HCT116 (cell line): ENCODE measurements at regions not wholly inside any gene's neighbourhood (a gene's known extent, or its start where the extent isn't known, plus 50 kb on each side); places are given as distances from the start of the nearest gene placed in this dataset.

ENCODE experiments used
- ATAC-seq: fragments of 200-7000 bp; cut with Tn5 transposase; 2 replicates; pipeline ENCODE4 v1.9.1; 2020; ENCODE audit warnings: mild to moderate bottlenecking, moderate library complexity
- BruUV-seq: library from RNA; stranded (reverse); fragments of 400-500 nt; replicated peaks from 2 replicates; lab custom pipeline; 2021; lab: Mats Ljungman, UMichigan
- CTCF ChIA-PET: fragments of 300-600 bp; sonication (Branson Sonifier 250); formaldehyde crosslinking; loops from one replicate; lab custom pipeline; 2021; ENCODE audit warnings: antibody characterized with exemption; lab: Charles Lee
- POLR2A ChIA-PET: fragments of 300-600, 350-600 bp; sonication (Branson Sonifier 250); formaldehyde crosslinking; loops from one replicate; lab custom pipeline; 2021; ENCODE audit warnings: antibody characterized with exemption; lab: Charles Lee
- RAD21 ChIA-PET, 2 experiments: fragments of 300-600 bp; sonication (Branson Sonifier 250); formaldehyde crosslinking; loops; one replicate each; lab custom pipeline; 2023; ENCODE audit warnings: low total read pairs in 2 of 2; ENCODE audit not compliant: uncharacterized antibody in 2 of 2, unreplicated experiment in 2 of 2, low non-redundant PET in 1 of 2; lab: Charles Lee
- DNase-seq: peaks from one replicate; pipeline ENCODE4 v3.0.0-alpha.2; 2010; ENCODE audit warnings: low read depth, low spot score
- H2AFZ ChIP-seq: fragments of 200-600 bp; shearing (Covaris generic), sonication (generic); 2 replicates; pipeline ENCODE4 v1.6.1; 2017; ENCODE audit warnings: low read depth, mixed run types, mixed read lengths, antibody characterized with exemption, low read length; ENCODE audit not compliant: poor library complexity, severe bottlenecking
- H3K27ac ChIP-seq: 2 replicates; pipeline ENCODE4 v1.5.1; 2012; ENCODE audit warnings: low read depth, low read length
- H3K27me3 ChIP-seq: fragments of 200-600 bp; sonication (generic); 2 replicates; pipeline ENCODE4 v1.6.1; 2016; ENCODE audit warnings: mixed run types, low read length, mixed read lengths; ENCODE audit not compliant: insufficient read depth
- H3K36me3 ChIP-seq, 2 experiments: fragments of 200-500 bp in 1 of 2; fragments of 200-600 bp in 1 of 2; sonication (Bioruptor generic) in 1 of 2; sonication (generic) in 1 of 2; 2 replicates each; pipeline versions ENCODE4 v1.5.1 to v1.6.1; 2014 to 2016; ENCODE audit warnings: low read length in 2 of 2, inconsistent platforms in 1 of 2, mixed read lengths in 1 of 2, mixed run types in 1 of 2; ENCODE audit not compliant: insufficient read depth in 2 of 2, control insufficient read depth in 1 of 2
- H3K4me1 ChIP-seq, 2 experiments: fragments of 200-600 bp in 1 of 2; sonication (generic) in 1 of 2; 2 replicates each; pipeline versions ENCODE4 v1.5.1 to v1.6.1; 2012 to 2017; ENCODE audit warnings: low read length in 2 of 2, inconsistent platforms in 1 of 2, mild to moderate bottlenecking in 1 of 2, mixed read lengths in 1 of 2, mixed run types in 1 of 2, moderate library complexity in 1 of 2; ENCODE audit not compliant: insufficient read depth in 2 of 2, control insufficient read depth in 1 of 2
- H3K4me2 ChIP-seq: fragments of 200-600 bp; sonication (generic); 2 replicates; pipeline ENCODE4 v1.6.1; 2017; ENCODE audit warnings: mixed run types, low read length, mixed read lengths
- H3K4me3 ChIP-seq, 2 experiments: fragments of 200-600 bp in 1 of 2; sonication (generic) in 1 of 2; replicated peaks in 1 of 2; 2 replicates each; pipeline ENCODE4 v1.5.1; 2011 to 2016; ENCODE audit warnings: low read length in 2 of 2, control low read depth in 1 of 2, low read depth in 1 of 2, mild to moderate bottlenecking in 1 of 2, mixed read lengths in 1 of 2, mixed run types in 1 of 2
- H3K79me2 ChIP-seq: fragments of 200-600 bp; sonication (generic); 2 replicates; pipeline ENCODE4 v1.6.1; 2017; ENCODE audit warnings: mild to moderate bottlenecking, mixed run types, low read length, moderate library complexity, mixed read lengths; ENCODE audit not compliant: insufficient read depth
- H3K9ac ChIP-seq: fragments of 200-600 bp; sonication (generic); 2 replicates; pipeline ENCODE4 v1.6.1; 2016; ENCODE audit warnings: low read length, mixed read lengths
- H3K9me2 ChIP-seq: fragments of 200-600 bp; sonication (generic), shearing (Covaris generic); 2 replicates; pipeline ENCODE4 v1.6.1; 2017; ENCODE audit warnings: mixed run types, mild to moderate bottlenecking, moderate library complexity; ENCODE audit not compliant: insufficient read depth
- H3K9me3 ChIP-seq, 2 experiments: fragments of 200-500 bp in 1 of 2; fragments of 200-600 bp in 1 of 2; sonication (Bioruptor generic) in 1 of 2; sonication (generic) in 1 of 2; 2 replicates each; pipeline ENCODE4 v1.6.1; 2014 to 2017; ENCODE audit warnings: low read length in 2 of 2, mixed read lengths in 2 of 2, inconsistent platforms in 1 of 2, low read depth in 1 of 2, mild to moderate bottlenecking in 1 of 2, mixed run types in 1 of 2, moderate library complexity in 1 of 2; ENCODE audit not compliant: control insufficient read depth in 1 of 2, insufficient read depth in 1 of 2
- H4K20me1 ChIP-seq: fragments of 200-600 bp; sonication (generic), shearing (Covaris generic); 2 replicates; pipeline ENCODE4 v1.6.1; 2017; ENCODE audit warnings: mixed run types, mild to moderate bottlenecking, moderate library complexity; ENCODE audit not compliant: insufficient read depth
- ATF3 ChIP-seq: IDR thresholded peaks from 2 replicates; pipeline ENCODE4 v1.6.1; 2012
- CEBPB ChIP-seq: IDR thresholded peaks from 2 replicates; pipeline ENCODE4 v1.6.1; 2012; ENCODE audit warnings: low read depth
- CTCF ChIP-seq, 3 experiments: fragments of 200-600 bp in 1 of 3; sonication (generic) in 1 of 3; IDR thresholded peaks in 2 of 3; conservative IDR thresholded peaks in 1 of 3; 2 replicates each; pipeline ENCODE4 v1.5.1; 2012 to 2017; ENCODE audit warnings: low read depth in 2 of 3, low read length in 2 of 3, antibody characterized with exemption in 1 of 3, borderline replicate concordance in 1 of 3, control low read depth in 1 of 3, mild to moderate bottlenecking in 1 of 3, mixed read lengths in 1 of 3, mixed run types in 1 of 3, moderate library complexity in 1 of 3; ENCODE audit not compliant: insufficient read depth in 1 of 3
- EGR1 ChIP-seq: IDR thresholded peaks from 2 replicates; pipeline ENCODE4 v1.6.1; 2012; ENCODE audit warnings: low read depth
- EZH2 ChIP-seq: fragments of 200-600 bp; sonication (generic); IDR thresholded peaks from 2 replicates; pipeline ENCODE4 v1.6.1; 2017; ENCODE audit warnings: antibody characterized with exemption, mixed run types
- JUND ChIP-seq: IDR thresholded peaks from 2 replicates; pipeline ENCODE4 v1.6.1; 2012
- RAD21 ChIP-seq: IDR thresholded peaks from 2 replicates; pipeline ENCODE4 v1.6.1; 2012; ENCODE audit warnings: low read depth, mild to moderate bottlenecking
- SIN3A ChIP-seq: IDR thresholded peaks from 2 replicates; pipeline ENCODE4 v1.6.1; 2012; ENCODE audit warnings: low read depth
- SP1 ChIP-seq: IDR thresholded peaks from 2 replicates; pipeline ENCODE4 v1.6.1; 2012; ENCODE audit warnings: low read depth
- SRF ChIP-seq: IDR thresholded peaks from 2 replicates; pipeline ENCODE4 v1.6.1; 2012; ENCODE audit warnings: low read depth
- YY1 ChIP-seq: IDR thresholded peaks from 2 replicates; pipeline ENCODE4 v1.6.1; 2011; ENCODE audit warnings: low read length, low read depth, moderate library complexity, mild to moderate bottlenecking; ENCODE audit not compliant: insufficient replicate concordance; ENCODE audit errors: extremely low read depth
- ZFX ChIP-seq: fragments of 450-650 bp; IDR thresholded peaks from 2 replicates; pipeline ENCODE4 v1.6.1; 2017
- ZNF274 ChIP-seq: fragments of 200-500 bp; sonication (Bioruptor generic); IDR thresholded peaks from 2 replicates; pipeline ENCODE4 v1.6.1; 2014; ENCODE audit warnings: mild to moderate bottlenecking, low read depth, low read length, inconsistent platforms
- intact Hi-C: fragments of 100-400 bp; cut with micrococcal nuclease; formaldehyde crosslinking; loops from 2 replicates; pipeline ENCODE4 v1.10.0; 2022

GRCh38 chr1:187568067-187568466, 739.3 kb downstream of the PLA2G4A start:
- ChIA-PET CTCF (no interaction called here), RAD21 (no interaction called here), POLR2A (no interaction called here)
- Histone ChIP-seq H3K27me3 (no peaks in the 10 kb centered on the region), H3K4me1 (no peaks in the 10 kb centered on the region), H3K9me3 (no peaks in the 10 kb centered on the region), H3K79me2 (no peaks in the 10 kb centered on the region), H3K4me2 (no peak overlapping the region), H3K4me3 (no peak overlapping the region), H3K36me3 (no peaks in the 10 kb centered on the region), H2AFZ (no peak overlapping the region), H3K9me2 (no peaks in the 10 kb centered on the region), H4K20me1 (no peaks in the 10 kb centered on the region), H3K27ac (no peak overlapping the region), H3K9ac (no peak overlapping the region)
- intact Hi-C loops: no loop called here
- DNase-seq: no peak
- TF ChIP-seq CTCF (IDR thresholded peaks at IDR 0.05 in 2 of 3, conservative IDR thresholded peaks at IDR 0.05 in 1 of 3; ENCODE audit: borderline replicate concordance in 1 of 3, insufficient read depth in 1 of 3, low read depth in 2 of 3, low read length in 2 of 3): no peak
- TF ChIP-seq SRF: no peak
- no peak for TF ChIP-seq YY1
- no peak for TF ChIP-seq SP1
- no peak for TF ChIP-seq SIN3A
- no peak for TF ChIP-seq CEBPB
- TF ChIP-seq ZNF274: no peak
- TF ChIP-seq JUND: no peak
- TF ChIP-seq ATF3: no peak
- no peak for TF ChIP-seq EZH2
- TF ChIP-seq RAD21: no peak
- no peak for TF ChIP-seq EGR1
- TF ChIP-seq ZFX: no peak
- no peak for ATAC-seq
- no TSS peak for BruUV-seq
